GM12864 (cell line): ENCODE measurements at regions not wholly inside any gene's neighbourhood (a gene's known extent, or its start where the extent isn't known, plus 50 kb on each side); places are given as distances from the start of the nearest gene placed in this dataset.

Experiments
- DNase-seq: peaks from one replicate; pipeline ENCODE4 v3.0.0-alpha.2; 2011; ENCODE audit warnings: low read depth
- H3K4me3 ChIP-seq: 2 replicates; pipeline ENCODE4 v1.5.1; 2011; ENCODE audit warnings: mild to moderate bottlenecking, low read depth, low read length, control low read depth
- TF ChIP-seq, protein P1 (sequence below): IDR thresholded peaks from 2 replicates; pipeline ENCODE4 v1.5.1; 2011; ENCODE audit warnings: low read depth, mild to moderate bottlenecking, moderate library complexity, low read length, control low read depth, inconsistent platforms; ENCODE audit errors: missing control alignments

DNA sequence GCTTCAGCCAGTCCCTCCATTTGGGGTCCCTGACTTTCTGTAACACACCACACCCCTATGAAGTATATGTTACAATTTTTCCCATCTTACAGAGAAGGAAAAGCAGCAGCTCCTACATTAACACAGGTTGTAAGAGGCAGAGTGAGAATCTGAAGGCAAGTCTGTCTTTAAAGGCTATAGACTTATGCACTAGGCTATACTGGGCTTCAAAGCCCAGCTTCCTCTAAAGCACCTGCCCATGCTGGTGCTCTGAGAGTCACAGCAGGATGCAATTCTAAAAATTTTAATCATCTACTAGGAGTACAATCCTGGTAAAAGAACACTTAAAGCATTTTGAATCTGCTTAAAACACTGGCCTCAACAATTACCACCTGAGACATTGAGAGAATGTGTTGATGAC is 113.0 kb upstream of the NLGN4Y start:
- DNase-seq, result no peak
- H3K4me3 ChIP-seq, result no peak overlapping the region

DNA sequence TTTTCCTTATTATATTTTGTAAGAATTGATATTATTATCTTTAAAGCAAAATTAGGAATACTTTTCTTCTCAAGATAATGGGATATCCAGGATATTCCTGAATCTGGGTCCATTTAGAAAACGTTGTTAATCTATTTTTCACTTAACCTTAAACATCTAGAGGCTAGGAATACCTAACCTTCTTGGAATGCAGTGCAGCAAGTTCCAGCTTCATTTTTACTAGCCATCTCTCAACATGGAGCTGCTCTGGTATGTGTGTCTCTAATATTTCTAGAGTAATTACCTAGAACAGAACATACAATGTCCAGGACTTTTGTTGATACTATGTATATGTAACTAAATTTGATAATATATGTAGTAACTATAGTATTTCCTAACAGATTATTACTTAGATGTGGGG is 87.8 kb upstream of the NLGN4Y start:
- no peak for DNase-seq
- no peak overlapping the region for H3K4me3 ChIP-seq
- TF ChIP-seq, protein P1, sequence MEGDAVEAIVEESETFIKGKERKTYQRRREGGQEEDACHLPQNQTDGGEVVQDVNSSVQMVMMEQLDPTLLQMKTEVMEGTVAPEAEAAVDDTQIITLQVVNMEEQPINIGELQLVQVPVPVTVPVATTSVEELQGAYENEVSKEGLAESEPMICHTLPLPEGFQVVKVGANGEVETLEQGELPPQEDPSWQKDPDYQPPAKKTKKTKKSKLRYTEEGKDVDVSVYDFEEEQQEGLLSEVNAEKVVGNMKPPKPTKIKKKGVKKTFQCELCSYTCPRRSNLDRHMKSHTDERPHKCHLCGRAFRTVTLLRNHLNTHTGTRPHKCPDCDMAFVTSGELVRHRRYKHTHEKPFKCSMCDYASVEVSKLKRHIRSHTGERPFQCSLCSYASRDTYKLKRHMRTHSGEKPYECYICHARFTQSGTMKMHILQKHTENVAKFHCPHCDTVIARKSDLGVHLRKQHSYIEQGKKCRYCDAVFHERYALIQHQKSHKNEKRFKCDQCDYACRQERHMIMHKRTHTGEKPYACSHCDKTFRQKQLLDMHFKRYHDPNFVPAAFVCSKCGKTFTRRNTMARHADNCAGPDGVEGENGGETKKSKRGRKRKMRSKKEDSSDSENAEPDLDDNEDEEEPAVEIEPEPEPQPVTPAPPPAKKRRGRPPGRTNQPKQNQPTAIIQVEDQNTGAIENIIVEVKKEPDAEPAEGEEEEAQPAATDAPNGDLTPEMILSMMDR, result no peak

More for the DNA sequence above, 113.0 kb upstream of the NLGN4Y start:
- TF ChIP-seq, protein P1, result no peak

DNA sequence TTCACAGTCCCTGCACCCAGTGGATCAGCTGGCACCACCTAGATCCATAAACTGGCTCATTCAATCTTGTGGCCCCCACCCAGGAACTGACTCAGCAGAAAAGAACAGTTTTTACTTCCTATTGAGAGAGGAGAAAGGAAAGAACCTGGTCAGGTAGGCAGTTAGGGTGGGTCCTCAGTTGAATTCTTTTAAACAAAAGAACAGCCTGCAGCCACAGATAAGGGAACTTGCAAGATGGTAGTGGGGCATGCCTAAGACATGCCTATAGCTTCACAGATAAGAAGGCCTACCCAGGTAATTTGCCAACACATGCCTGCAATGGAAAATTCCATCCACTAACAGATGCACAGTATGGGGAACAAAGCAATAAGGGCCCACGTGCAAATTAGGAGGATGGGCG is 86.7 kb upstream of the NLGN4Y start:
- H3K4me3 ChIP-seq, result no peak overlapping the region
- DNase-seq, result no peak
- TF ChIP-seq, protein P1, result no peak

DNA sequence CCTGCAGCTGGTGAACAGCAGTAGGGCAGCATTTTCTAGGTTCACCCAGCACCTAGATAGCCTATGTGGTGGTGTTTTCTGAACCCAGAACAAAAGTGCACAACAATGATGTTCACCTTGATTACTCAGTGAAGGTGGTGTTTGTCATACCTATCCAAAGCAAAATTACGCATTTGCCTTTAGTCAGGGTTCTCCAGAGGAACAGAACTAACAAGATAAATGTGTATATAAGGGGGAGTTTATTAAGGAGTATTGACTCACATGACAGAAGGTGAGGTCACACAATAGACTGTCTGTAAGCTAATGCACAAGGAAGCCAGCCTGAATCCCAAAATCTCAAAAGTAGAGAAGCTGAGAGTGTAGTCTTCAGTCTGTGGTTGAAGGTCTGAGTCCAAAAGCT is 85.9 kb upstream of the NLGN4Y start:
- H3K4me3 ChIP-seq, result no peak overlapping the region
- no peak for DNase-seq
- TF ChIP-seq, protein P1, result no peak

DNA sequence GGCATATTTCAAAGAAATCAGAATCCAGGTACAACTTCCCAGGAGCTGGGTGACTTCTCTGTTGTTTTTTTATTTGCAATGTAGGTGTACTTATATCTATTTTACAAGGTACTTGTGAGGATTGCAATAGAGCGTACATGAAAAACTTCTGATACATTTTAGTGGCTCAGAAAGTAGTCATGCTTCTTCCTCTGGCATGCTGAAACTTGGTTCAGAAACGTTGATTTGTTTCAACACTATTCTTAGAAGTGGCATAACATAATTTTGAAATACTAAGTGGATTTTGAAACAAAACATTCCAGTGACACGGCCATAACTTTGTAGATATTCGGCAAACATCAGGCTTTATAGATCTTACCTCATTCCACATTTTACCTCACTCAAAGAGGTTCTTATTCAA is 79.8 kb upstream of the NLGN4Y start:
- no peak overlapping the region for H3K4me3 ChIP-seq
- DNase-seq, result no peak
- TF ChIP-seq, protein P1, result no peak

DNA sequence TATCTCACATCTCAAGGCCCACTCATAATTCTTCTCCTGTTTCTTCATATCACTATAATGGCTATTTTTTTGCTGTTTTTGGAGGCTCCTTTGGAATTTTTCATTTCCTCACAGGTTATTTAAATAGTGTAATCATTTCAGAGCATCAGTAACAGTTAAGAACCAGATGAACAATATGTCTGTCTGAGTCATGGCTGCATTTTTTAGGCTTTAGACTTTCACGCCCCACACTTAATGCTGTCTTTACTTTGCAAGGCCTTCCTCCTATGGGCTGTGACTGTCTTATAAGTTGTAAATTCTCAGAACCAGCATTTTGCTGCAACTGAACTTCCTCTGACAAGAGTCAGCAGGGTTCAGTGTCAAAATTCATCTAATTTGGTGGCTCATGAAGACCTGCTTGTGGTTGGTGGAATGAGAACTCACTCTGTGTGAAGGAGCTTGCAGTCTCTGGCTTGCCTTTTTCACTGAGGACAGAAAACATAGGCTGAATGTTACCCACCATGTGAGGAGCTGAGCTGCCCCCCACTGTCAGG is 56.1 kb upstream of the NLGN4Y start:
- DNase-seq, result no peak
- no peak overlapping the region for H3K4me3 ChIP-seq
- TF ChIP-seq, protein P1, result no peak

DNA sequence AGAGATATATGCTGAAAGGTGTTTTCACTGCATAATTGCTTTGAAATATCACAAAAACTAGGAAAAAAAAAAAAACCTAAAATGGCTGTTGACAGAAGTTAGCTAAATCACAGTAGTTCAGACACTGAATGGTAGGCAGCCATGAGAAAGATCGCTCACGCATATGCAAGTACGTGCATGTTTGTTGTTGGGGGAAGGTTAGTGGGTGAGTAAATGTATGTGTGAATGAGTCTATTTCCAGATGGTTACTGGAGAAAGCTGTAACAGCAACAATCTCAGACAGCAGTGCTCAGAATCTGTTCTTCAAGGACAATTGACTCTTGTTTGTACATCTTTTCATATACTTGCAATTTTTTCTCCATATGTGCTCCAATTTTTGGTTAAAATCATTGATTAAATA is 51.9 kb upstream of the NLGN4Y start:
- DNase-seq, result no peak
- TF ChIP-seq, protein P1, result no peak
- H3K4me3 ChIP-seq, result no peak overlapping the region
